Vagina (tissue), 2 donors: ENCODE measurements at regions not wholly inside any gene's neighbourhood (a gene's known extent, or its start where the extent isn't known, plus 50 kb on each side); places are given as distances from the start of the nearest gene placed in this dataset.

Experiments
- DNase-seq, 2 donors: peaks; one replicate each; pipeline ENCODE4 v3.0.0-alpha.2; 2017; ENCODE audit errors: extremely low spot score in 2 of 2
- H3K27ac ChIP-seq: fragments of 200-600 bp; sonication (generic); one replicate; pipeline ENCODE4 v1.5.1; 2019
- H3K27me3 ChIP-seq: fragments of 200-600 bp; sonication (generic); one replicate; pipeline ENCODE4 v1.5.1; 2019
- H3K36me3 ChIP-seq, 2 donors: fragments of 200-600 bp; sonication (generic); one replicate each; pipeline ENCODE4 v1.5.1; 2017 to 2019
- H3K4me1 ChIP-seq: fragments of 200-600 bp; sonication (generic); one replicate; pipeline ENCODE4 v1.5.1; 2019
- H3K4me3 ChIP-seq, 2 donors: fragments of 200-600 bp; sonication (generic); 1 replicate in 1 of 2; 2 replicates in 1 of 2; pipeline ENCODE4 v1.5.1; 2016 to 2019
- H3K9me3 ChIP-seq: fragments of 200-600 bp; sonication (generic); one replicate; pipeline ENCODE4 v1.5.1; 2019
- POLR2A ChIP-seq, 2 donors: fragments of 450-650 bp; IDR thresholded peaks; one replicate each; pipeline ENCODE4 v1.6.1; 2017; ENCODE audit warnings: antibody characterized with exemption in 2 of 2, mild to moderate bottlenecking in 2 of 2, moderate library complexity in 2 of 2
- POLR2AphosphoS5 ChIP-seq, 2 donors: sonication (generic); formaldehyde crosslinking; IDR thresholded peaks; one replicate each; pipeline ENCODE4 v1.9.0; 2017; ENCODE audit warnings: antibody characterized with exemption in 2 of 2, mild to moderate bottlenecking in 2 of 2, low read depth in 1 of 2; ENCODE audit not compliant: insufficient read depth in 1 of 2
- intact Hi-C: fragments of 100-400 bp; cut with DNase I; formaldehyde crosslinking; loops from one replicate; pipeline ENCODE4 v1.15.1; 2023
- TF ChIP-seq, protein P1 (sequence below), 3 experiments: fragments of 450-650 bp in 2 of 3; fragments of 200-600 bp in 1 of 3; sonication (generic) in 1 of 3; IDR thresholded peaks; one replicate each; pipeline ENCODE4 v1.5.1; 2017 to 2019; ENCODE audit warnings: antibody characterized with exemption in 3 of 3, mild to moderate bottlenecking in 2 of 3, moderate library complexity in 2 of 3

DNA sequence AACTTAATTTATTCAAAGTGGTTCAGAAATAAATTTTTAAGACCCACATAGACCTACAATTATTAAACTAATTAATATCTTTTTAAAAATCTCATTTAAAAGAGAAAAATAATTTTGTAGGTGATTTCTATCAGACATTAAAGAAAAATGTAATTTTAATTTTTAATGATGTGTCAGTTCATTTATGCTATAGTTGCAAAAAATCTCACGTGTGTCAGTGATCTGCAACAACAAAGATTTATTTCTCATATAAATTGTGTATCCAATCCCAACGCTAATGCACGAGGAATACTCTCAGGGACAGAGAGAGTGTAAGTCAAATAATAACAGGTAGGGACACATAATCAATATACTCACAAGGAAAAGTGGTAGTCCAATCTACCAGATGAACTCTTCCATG is 456.6 kb upstream of the CCDC54 start:
- no peaks in the 10 kb centered on the region for H3K9me3 ChIP-seq
- H3K36me3 ChIP-seq: no peaks in the 10 kb centered on the region
- no peak for DNase-seq
- no peak overlapping the region for H3K27ac ChIP-seq
- TF ChIP-seq POLR2A (IDR thresholded peaks at IDR 0.05) (no peak), POLR2AphosphoS5 (IDR thresholded peaks at IDR 0.05; ENCODE audit: insufficient read depth in 1 of 2, low read depth in 1 of 2) (no peak)
- TF ChIP-seq, protein P1, sequence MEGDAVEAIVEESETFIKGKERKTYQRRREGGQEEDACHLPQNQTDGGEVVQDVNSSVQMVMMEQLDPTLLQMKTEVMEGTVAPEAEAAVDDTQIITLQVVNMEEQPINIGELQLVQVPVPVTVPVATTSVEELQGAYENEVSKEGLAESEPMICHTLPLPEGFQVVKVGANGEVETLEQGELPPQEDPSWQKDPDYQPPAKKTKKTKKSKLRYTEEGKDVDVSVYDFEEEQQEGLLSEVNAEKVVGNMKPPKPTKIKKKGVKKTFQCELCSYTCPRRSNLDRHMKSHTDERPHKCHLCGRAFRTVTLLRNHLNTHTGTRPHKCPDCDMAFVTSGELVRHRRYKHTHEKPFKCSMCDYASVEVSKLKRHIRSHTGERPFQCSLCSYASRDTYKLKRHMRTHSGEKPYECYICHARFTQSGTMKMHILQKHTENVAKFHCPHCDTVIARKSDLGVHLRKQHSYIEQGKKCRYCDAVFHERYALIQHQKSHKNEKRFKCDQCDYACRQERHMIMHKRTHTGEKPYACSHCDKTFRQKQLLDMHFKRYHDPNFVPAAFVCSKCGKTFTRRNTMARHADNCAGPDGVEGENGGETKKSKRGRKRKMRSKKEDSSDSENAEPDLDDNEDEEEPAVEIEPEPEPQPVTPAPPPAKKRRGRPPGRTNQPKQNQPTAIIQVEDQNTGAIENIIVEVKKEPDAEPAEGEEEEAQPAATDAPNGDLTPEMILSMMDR (IDR thresholded peaks at IDR 0.05): no peak
- no peaks in the 10 kb centered on the region for H3K27me3 ChIP-seq
- no peak overlapping the region for H3K4me3 ChIP-seq
- no peaks in the 10 kb centered on the region for H3K4me1 ChIP-seq
- intact Hi-C loops: no loop called here

DNA sequence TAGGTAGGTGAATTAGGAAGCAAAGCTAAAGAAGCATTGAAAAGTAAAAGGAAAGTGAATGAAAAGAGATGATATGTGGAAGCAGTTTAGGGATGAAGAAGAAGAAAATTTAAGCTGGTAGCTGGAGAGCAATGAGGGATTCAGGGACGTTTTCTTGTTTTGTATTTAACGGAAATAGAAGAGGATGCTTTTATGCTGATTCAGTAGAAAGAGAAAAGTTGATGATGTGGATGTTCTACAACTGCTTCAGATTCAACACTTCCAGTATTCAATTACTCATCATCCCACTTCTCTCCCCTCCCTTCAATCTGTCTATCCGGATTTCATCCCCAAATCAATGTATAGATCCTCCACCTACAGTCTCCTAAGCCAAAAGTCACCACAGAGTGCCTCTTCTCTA is 448.2 kb upstream of the CCDC54 start:
- intact Hi-C loops: no loop called here
- no peaks in the 10 kb centered on the region for H3K27me3 ChIP-seq
- TF ChIP-seq, protein P1 (IDR thresholded peaks at IDR 0.05): no peak
- no peak for TF ChIP-seq POLR2AphosphoS5 (IDR thresholded peaks at IDR 0.05; ENCODE audit: insufficient read depth in 1 of 2, low read depth in 1 of 2)
- no peaks in the 10 kb centered on the region for H3K36me3 ChIP-seq
- H3K27ac ChIP-seq: no peak overlapping the region
- H3K4me3 ChIP-seq: no peak overlapping the region
- DNase-seq: no peak
- no peaks in the 10 kb centered on the region for H3K9me3 ChIP-seq
- H3K4me1 ChIP-seq: no peaks in the 10 kb centered on the region

DNA sequence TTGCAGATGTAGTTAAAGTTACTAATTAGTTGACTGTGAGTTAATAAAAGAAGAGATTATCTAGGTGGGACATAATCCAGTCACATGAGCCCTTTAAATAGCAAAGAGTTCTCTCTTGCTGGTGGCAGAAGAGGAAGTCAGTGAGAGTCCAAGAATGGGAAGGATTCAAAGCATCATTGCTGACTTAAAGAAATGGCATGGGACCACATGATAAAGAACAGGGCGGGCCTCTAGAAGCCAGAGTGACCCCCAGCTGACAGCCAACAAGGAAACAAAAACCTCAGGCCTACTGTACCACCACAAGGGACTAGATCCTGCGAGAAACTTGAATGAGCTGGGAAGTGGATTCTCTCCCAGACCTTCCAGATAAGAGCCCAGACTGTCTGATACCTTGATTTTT is 447.2 kb upstream of the CCDC54 start:
- Histone ChIP-seq H3K4me3 (no peak overlapping the region), H3K4me1 (no peaks in the 10 kb centered on the region), H3K27me3 (no peaks in the 10 kb centered on the region), H3K27ac (no peak overlapping the region), H3K36me3 (no peaks in the 10 kb centered on the region), H3K9me3 (no peaks in the 10 kb centered on the region)
- TF ChIP-seq POLR2AphosphoS5 (IDR thresholded peaks at IDR 0.05; ENCODE audit: insufficient read depth in 1 of 2, low read depth in 1 of 2) (no peak), POLR2A (IDR thresholded peaks at IDR 0.05) (no peak)
- DNase-seq: no peak
- intact Hi-C loops: no loop called here

DNA sequence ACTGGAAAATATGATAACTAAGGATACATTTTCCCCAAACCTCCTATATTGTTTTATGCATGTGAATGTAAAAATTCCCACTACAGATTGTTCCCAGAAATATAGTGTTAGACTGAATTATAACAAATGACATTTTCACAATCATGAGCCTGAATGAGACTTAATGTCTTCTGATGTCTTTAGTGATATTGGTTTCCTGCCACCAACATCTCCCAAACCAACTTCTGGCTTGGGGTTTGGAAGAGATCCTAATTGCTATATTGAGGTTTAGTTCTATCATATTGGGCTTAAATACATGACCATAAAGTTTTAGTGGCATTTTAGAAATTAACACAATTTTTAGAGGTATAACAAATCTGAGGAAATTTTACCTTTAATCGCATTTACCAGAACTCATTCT is 445.3 kb upstream of the CCDC54 start:
- no peaks in the 10 kb centered on the region for H3K9me3 ChIP-seq
- no peak for DNase-seq
- no peaks in the 10 kb centered on the region for H3K36me3 ChIP-seq
- no peak overlapping the region for H3K27ac ChIP-seq
- H3K4me1 ChIP-seq: no peaks in the 10 kb centered on the region
- H3K4me3 ChIP-seq: no peak overlapping the region
- intact Hi-C loops: no loop called here
- TF ChIP-seq POLR2A (IDR thresholded peaks at IDR 0.05) (no peak), POLR2AphosphoS5 (IDR thresholded peaks at IDR 0.05; ENCODE audit: insufficient read depth in 1 of 2, low read depth in 1 of 2) (no peak)
- TF ChIP-seq, protein P1 (IDR thresholded peaks at IDR 0.05): no peak
- no peaks in the 10 kb centered on the region for H3K27me3 ChIP-seq

DNA sequence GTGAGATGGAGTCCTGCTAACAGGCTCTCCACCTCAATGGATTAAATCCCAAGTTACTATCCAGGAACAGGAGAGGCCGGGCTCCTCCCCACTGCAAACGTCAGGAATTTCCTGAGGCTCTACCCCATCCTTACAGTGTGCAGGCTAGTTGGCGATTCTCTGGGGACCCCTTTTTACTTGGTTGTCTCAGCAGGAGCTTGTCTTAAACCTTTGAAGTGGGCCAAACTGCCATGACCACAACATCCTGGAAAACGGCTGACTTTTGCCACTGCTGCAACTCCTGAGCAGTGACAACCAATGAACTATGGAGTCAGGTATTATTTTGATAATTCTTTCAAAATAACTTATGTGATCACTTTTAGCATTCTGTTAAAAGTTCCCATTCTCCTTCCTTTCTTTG is 440.9 kb upstream of the CCDC54 start:
- H3K4me3 ChIP-seq: no peak overlapping the region
- H3K27me3 ChIP-seq: no peaks in the 10 kb centered on the region
- no peak for DNase-seq
- TF ChIP-seq POLR2AphosphoS5 (IDR thresholded peaks at IDR 0.05; ENCODE audit: insufficient read depth in 1 of 2, low read depth in 1 of 2): no peak
- no peak for TF ChIP-seq POLR2A (IDR thresholded peaks at IDR 0.05)
- TF ChIP-seq, protein P1 (IDR thresholded peaks at IDR 0.05): no peak
- no peaks in the 10 kb centered on the region for H3K9me3 ChIP-seq
- intact Hi-C loops: no loop called here
- no peaks in the 10 kb centered on the region for H3K4me1 ChIP-seq
- no peaks in the 10 kb centered on the region for H3K36me3 ChIP-seq
- no peak overlapping the region for H3K27ac ChIP-seq

DNA sequence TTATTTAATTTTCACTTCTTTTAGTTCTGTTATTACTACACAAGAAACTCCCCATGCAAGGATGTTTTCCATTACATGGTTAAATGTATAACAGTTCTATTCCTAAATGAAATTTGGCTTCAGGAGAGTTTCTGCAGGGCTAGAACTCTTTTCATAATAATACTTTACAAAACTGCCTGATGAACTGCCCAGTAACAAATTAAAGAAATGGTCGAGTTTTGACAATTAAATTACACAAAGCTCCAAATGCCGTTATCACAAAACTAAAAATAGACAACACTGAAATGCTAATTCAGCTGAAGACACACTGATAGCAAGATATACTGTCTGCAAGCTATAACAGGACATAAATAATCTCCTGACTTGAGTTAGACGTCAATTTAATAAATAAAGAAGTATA is 435.2 kb upstream of the CCDC54 start:
- Histone ChIP-seq H3K9me3 (no peaks in the 10 kb centered on the region), H3K4me3 (no peak overlapping the region), H3K4me1 (no peaks in the 10 kb centered on the region), H3K36me3 (no peaks in the 10 kb centered on the region), H3K27ac (no peak overlapping the region), H3K27me3 (no peaks in the 10 kb centered on the region)
- no peak for DNase-seq
- intact Hi-C loops: no loop called here
- TF ChIP-seq, protein P1 (IDR thresholded peaks at IDR 0.05): no peak
- no peak for TF ChIP-seq POLR2AphosphoS5 (IDR thresholded peaks at IDR 0.05; ENCODE audit: insufficient read depth in 1 of 2, low read depth in 1 of 2)
- no peak for TF ChIP-seq POLR2A (IDR thresholded peaks at IDR 0.05)
